ENCODE measurements at regions not wholly inside any gene's neighbourhood (a gene's known extent, or its start where the extent isn't known, plus 50 kb on each side); places are given as distances from the start of the nearest gene placed in this dataset.

GRCh38 chr10:130848855-130849254 lies 462.7 kb downstream of the TCERG1L start:
- no peak for TF ChIP-seq EZH2 (IDR thresholded peaks at IDR 0.05; ENCODE audit: borderline replicate concordance, low read length)
- TF ChIP-seq CTCF (IDR thresholded peaks at IDR 0.05; ENCODE audit: low read length), result no peak
